ENCODE measurements at regions not wholly inside any gene's neighbourhood (a gene's known extent, or its start where the extent isn't known, plus 50 kb on each side); places are given as distances from the start of the nearest gene placed in this dataset.

- H4K20me1 ChIP-seq (ENCODE audit: control insufficient read depth, insufficient read depth, insufficient read length), result no peaks in the 10 kb centered on the region
- no peak overlapping the region for H2BK12ac ChIP-seq (ENCODE audit: insufficient read length, low read depth, low read length)
- H3K27me3 ChIP-seq (ENCODE audit: insufficient read depth, low read length), result no peaks in the 10 kb centered on the region
- H3K56ac ChIP-seq (ENCODE audit: insufficient read length, low read depth, low read length), result no peak overlapping the region
- peaks cover 22 to 31% (median 27%) of the 10 kb centered on the region in 3 experiments for H3K36me3 Mint-ChIP-seq (ENCODE audit: insufficient read depth in 1 of 3, low read depth in 3 of 3)
- H3K9me3 Mint-ChIP-seq, result peaks cover 15 to 21% of the 10 kb centered on the region in 2 experiments
- H3K4me1 ChIP-seq (ENCODE audit: insufficient read depth, low read length), result no peaks in the 10 kb centered on the region; the same call in 1 of the 2 replicates
- no peaks in the 10 kb centered on the region for H3K9me3 ChIP-seq (ENCODE audit: control insufficient read depth, low read depth, low read length)
- no peak overlapping the region for H3K14ac ChIP-seq (ENCODE audit: insufficient read depth, low read length)
- no CpG with 5 or more reads among the region's 3 CpGs for WGBS (ENCODE audit: extremely low coverage, insufficient read length, low lambda C conversion rate)
- no peak overlapping the region for H3K4me3 Mint-ChIP-seq
- H4K91ac ChIP-seq (ENCODE audit: insufficient read length, low read depth, low read length), result no peak overlapping the region
- no peak overlapping the region for H2AK5ac ChIP-seq (ENCODE audit: insufficient read length, low read length)
- TF ChIP-seq, protein P1, sequence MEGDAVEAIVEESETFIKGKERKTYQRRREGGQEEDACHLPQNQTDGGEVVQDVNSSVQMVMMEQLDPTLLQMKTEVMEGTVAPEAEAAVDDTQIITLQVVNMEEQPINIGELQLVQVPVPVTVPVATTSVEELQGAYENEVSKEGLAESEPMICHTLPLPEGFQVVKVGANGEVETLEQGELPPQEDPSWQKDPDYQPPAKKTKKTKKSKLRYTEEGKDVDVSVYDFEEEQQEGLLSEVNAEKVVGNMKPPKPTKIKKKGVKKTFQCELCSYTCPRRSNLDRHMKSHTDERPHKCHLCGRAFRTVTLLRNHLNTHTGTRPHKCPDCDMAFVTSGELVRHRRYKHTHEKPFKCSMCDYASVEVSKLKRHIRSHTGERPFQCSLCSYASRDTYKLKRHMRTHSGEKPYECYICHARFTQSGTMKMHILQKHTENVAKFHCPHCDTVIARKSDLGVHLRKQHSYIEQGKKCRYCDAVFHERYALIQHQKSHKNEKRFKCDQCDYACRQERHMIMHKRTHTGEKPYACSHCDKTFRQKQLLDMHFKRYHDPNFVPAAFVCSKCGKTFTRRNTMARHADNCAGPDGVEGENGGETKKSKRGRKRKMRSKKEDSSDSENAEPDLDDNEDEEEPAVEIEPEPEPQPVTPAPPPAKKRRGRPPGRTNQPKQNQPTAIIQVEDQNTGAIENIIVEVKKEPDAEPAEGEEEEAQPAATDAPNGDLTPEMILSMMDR (conservative IDR thresholded peaks at IDR 0.05), result no peak
- no peak overlapping the region for H4K8ac ChIP-seq (replicated peaks; ENCODE audit: insufficient read length, low read depth, low read length)
- no peaks in the 10 kb centered on the region for H3K79me1 ChIP-seq (ENCODE audit: insufficient read depth, low read depth, low read length, poor library complexity, severe bottlenecking)
- peak overlapping the region in 2 of 3 experiments; percentile 30 to 40; a peak in 4 of 7 replicates for H3K27ac Mint-ChIP-seq
- H3K27me3 Mint-ChIP-seq (ENCODE audit: low read depth), result no peaks in the 10 kb centered on the region
- no peak overlapping the region for H3K4me2 ChIP-seq (ENCODE audit: insufficient read depth, insufficient read length, low read length)
- H2AFZ ChIP-seq (ENCODE audit: low read length), result no peak overlapping the region
- no peak overlapping the region for H3K9ac ChIP-seq (ENCODE audit: extremely low read depth, insufficient read length, low read length)
- no peak overlapping the region for H2BK15ac ChIP-seq (ENCODE audit: low read depth, low read length)
- peak overlapping the region; percentile 86 for H3K27ac ChIP-seq (ENCODE audit: insufficient read length, low read depth, low read length)
- H4K5ac ChIP-seq (ENCODE audit: insufficient read length, low read depth, low read length), result no peak overlapping the region
- H2BK20ac ChIP-seq (ENCODE audit: low read depth, low read length, poor library complexity, severe bottlenecking), result no peak overlapping the region
- no peak overlapping the region for H2BK120ac ChIP-seq (ENCODE audit: low read depth, low read length, poor library complexity, severe bottlenecking)
- no peak overlapping the region for H3T11ph ChIP-seq (ENCODE audit: low read length)
- peaks cover 32 to 44% of the 10 kb centered on the region in 2 experiments for H3K4me1 Mint-ChIP-seq
- H3K23me2 ChIP-seq (ENCODE audit: insufficient read length, low read depth, low read length, poor library complexity, severe bottlenecking), result no peaks in the 10 kb centered on the region
- no peaks in the 10 kb centered on the region for H3K79me2 ChIP-seq (ENCODE audit: insufficient read depth, low read length)
- no peak overlapping the region for H2BK5ac ChIP-seq (ENCODE audit: insufficient read length, low read length)
- H3K23ac ChIP-seq (ENCODE audit: insufficient read length, low read depth, low read length), result no peak overlapping the region
- no peak overlapping the region for H3K18ac ChIP-seq (ENCODE audit: insufficient read length, low read depth, low read length)
- no peak overlapping the region for H3K4ac ChIP-seq (ENCODE audit: low read depth, low read length)
- no peak for DNase-seq
Observed at GRCh38 chr3:110526777-110527727, 544.6 kb upstream of the NECTIN3 start.

All from H9 (cell line).